Omental fat pad (tissue), 3 donors: ENCODE measurements at regions not wholly inside any gene's neighbourhood (a gene's known extent, or its start where the extent isn't known, plus 50 kb on each side); places are given as distances from the start of the nearest gene placed in this dataset.

Source experiments
- ATAC-seq: fragments of 150-250 bp; one replicate; pipeline ENCODE4 v1.9.1; 2016; ENCODE audit warnings: mild to moderate bottlenecking, moderate library complexity; ENCODE audit not compliant: low FRiP score
- DNase-seq: peaks from one replicate; pipeline ENCODE4 v3.0.0-alpha.2; 2019; ENCODE audit warnings: low spot score
- TF ChIP-seq, protein P1 (sequence below), 3 donors: fragments of 450-650 bp; IDR thresholded peaks; one replicate each; pipeline ENCODE4 v1.5.1; 2016 to 2017; ENCODE audit warnings: antibody characterized with exemption in 3 of 3, mild to moderate bottlenecking in 3 of 3, moderate library complexity in 2 of 3

DNA sequence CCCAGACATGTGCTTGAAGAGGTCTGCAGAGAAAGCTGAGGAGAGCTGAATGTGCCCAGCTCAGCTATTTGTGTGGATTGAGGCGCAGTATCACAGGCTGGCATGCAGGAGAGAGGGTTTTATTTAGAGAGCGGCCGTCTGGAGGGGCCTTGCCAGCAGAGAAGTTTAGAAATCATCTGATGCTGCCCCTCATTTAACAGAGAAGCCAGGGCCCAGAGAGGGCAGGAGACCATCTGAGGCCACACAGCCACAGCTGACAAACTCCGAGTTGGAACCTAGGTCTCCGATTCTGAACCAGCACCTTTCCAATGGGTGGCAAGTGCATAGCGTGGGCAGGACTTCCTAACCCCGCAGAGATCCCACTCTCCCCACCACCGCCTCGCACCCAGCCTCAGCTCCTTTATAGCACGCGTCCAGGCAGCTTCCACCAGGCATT, 101.0 kb downstream of the LSM3 start:
- no peak for DNase-seq
- ATAC-seq: no peak
- TF ChIP-seq, protein P1, sequence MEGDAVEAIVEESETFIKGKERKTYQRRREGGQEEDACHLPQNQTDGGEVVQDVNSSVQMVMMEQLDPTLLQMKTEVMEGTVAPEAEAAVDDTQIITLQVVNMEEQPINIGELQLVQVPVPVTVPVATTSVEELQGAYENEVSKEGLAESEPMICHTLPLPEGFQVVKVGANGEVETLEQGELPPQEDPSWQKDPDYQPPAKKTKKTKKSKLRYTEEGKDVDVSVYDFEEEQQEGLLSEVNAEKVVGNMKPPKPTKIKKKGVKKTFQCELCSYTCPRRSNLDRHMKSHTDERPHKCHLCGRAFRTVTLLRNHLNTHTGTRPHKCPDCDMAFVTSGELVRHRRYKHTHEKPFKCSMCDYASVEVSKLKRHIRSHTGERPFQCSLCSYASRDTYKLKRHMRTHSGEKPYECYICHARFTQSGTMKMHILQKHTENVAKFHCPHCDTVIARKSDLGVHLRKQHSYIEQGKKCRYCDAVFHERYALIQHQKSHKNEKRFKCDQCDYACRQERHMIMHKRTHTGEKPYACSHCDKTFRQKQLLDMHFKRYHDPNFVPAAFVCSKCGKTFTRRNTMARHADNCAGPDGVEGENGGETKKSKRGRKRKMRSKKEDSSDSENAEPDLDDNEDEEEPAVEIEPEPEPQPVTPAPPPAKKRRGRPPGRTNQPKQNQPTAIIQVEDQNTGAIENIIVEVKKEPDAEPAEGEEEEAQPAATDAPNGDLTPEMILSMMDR (IDR thresholded peaks at IDR 0.05): no peak

DNA sequence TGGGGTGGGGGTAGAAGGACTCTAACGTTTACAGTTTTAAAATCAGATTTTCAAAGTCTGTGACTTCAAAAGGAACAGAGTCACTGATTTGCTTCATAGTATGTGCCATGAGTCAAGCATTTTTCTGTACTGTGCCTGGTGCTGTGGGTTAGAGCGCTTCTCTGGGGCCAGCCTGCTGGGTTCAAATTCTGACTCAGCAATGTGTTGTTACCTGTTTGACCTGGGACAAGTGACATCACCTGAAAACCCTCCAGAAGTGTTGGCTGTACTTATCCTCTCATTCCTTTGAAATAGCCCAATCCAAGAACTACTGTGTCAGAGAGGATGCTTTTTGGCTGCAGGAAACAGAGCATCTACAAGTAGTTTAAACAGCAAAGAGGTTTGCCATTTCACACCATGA, 101.7 kb downstream of the LSM3 start:
- TF ChIP-seq, protein P1 (IDR thresholded peaks at IDR 0.05): no peak
- ATAC-seq: no peak
- DNase-seq: no peak

DNA sequence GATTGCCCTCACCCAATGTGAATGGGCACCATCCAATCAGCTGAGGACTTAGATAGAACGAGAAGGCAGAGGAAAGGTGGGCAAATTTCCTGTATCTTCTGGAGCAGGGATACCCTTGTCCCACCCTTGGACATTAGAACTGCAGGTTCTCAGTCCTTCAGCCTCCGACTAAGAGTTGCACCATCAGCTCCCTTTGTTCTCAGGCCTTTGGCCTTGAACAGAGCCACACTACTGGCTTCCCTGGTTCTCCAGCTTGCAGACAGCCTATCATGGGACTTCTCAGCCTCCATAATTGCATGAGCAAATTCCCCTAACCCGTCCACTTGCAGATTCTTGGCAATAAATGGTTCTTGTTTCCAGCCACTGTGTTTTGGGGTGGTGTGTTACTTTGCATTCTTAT, 102.4 kb downstream of the LSM3 start:
- TF ChIP-seq, protein P1 (IDR thresholded peaks at IDR 0.05): no peak
- ATAC-seq: no peak
- DNase-seq: no peak

DNA sequence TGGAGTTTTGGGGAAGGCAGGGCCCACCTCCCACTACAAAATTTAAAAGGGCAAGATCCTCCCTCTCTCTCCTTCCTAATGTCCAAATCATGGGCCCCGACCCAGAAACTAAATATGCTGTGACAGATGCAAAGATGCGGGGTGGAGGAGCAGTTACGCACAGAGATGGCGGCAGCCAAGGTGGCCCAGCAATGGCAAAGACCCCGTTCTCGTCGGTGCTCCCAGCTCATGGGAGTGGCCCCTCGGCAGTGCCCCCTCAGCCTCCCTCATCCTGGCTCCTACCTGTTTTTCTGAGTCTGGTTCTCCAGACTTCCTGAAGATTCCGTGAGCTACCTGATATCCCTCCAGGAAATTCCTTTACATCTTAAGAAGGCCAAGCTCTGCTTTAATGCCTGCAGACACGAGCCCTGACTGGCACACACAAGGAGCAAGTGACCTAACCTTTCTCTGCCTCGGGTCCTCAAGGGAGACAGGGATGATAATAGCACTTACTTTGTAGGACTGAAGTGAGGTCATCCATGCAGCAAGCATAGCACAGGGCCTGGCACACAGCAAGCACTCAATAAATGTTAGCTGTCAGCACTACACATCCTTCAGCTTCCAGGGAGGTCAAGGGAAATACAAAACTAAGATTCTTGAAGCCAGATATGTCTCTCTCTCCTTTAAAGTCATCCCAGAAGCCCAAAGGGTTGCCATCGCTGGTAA, 103.5 kb downstream of the LSM3 start:
- TF ChIP-seq, protein P1 (IDR thresholded peaks at IDR 0.05): no peak
- no peak for DNase-seq
- no peak for ATAC-seq

DNA sequence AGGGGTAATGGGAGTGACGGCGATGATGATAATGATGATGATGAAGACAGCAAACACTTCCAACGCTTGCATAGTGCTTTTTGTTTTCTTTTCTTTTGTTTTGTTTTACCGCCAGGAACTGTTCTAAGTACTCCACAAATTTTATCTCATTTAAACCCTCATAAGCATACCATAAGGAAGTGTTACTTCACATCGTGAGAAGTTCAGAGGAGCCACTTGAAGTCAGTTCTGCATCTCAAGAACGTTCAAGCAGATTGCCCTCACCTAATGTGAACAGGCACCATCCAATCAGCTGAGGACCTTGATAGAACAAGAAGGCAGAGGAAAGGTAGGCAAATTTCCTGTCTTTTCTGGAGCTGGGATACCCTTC, 104.1 kb downstream of the LSM3 start:
- ATAC-seq (no peak), DNase-seq (no peak)
- TF ChIP-seq, protein P1 (IDR thresholded peaks at IDR 0.05): no peak

DNA sequence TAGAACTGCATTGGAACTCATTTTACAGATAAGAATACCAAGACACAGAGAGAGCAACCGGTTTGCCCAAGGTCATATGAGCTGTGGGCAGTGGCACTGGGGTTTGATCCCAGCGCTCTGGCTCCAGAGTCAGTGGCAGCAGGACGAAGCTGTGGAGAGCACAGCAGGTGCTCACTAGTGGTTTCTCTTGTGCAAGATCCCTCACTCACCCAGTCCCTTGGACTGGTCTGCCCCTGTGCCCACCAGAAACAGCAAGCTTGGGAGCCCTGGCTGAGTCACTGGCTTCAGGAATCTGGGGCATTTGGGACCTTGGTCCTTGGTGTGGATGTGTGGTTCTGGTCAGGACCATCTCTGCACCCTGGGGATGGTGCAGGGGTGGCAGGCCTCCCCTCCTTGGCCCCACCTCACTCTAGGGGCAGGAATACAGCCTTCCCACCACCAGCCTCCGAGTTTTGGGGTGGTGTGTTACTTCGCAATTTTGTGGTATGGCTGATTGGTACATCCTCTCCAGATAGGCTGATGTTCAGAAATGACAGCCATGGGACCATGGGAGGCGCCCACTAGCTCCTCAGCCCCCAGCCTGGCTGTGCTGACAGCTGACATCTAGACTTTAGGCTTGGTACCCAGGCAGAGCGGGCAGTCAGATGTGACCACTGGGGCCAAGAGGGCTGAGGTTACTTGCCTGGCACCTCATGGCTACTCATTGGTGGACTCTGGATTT, 104.6 kb downstream of the LSM3 start:
- DNase-seq (no peak), ATAC-seq (no peak)
- TF ChIP-seq, protein P1 (IDR thresholded peaks at IDR 0.05): no peak
